Tibial nerve (tissue), 4 donors: ENCODE measurements at regions not wholly inside any gene's neighbourhood (a gene's known extent, or its start where the extent isn't known, plus 50 kb on each side); places are given as distances from the start of the nearest gene placed in this dataset.

Experiments
- DNase-seq, 2 donors: peaks; one replicate each; pipeline ENCODE4 v3.0.0-alpha.2; 2019; ENCODE audit warnings: low spot score in 2 of 2
- H3K27ac ChIP-seq, 4 donors: fragments of 200-600 bp; sonication (generic) in 3 of 4; one replicate each; pipeline ENCODE4 v1.5.1; 2017 to 2019; ENCODE audit warnings: mild to moderate bottlenecking in 1 of 4
- H3K27me3 ChIP-seq, 2 donors: fragments of 200-600 bp; sonication (generic) in 1 of 2; one replicate each; pipeline versions ENCODE4 v1.5.1 to v1.6.0; 2017 to 2019
- H3K36me3 ChIP-seq, 3 donors: fragments of 200-600 bp; sonication (generic); one replicate each; pipeline ENCODE4 v1.5.1; 2018 to 2019
- H3K4me1 ChIP-seq, 4 donors: fragments of 200-600 bp; sonication (generic) in 3 of 4; one replicate each; pipeline ENCODE4 v1.5.1; 2017 to 2019
- H3K4me3 ChIP-seq, 4 donors: fragments of 200-600 bp; sonication (generic) in 3 of 4; one replicate each; pipeline ENCODE4 v1.5.1; 2017 to 2019; ENCODE audit warnings: mild to moderate bottlenecking in 1 of 4, moderate library complexity in 1 of 4
- H3K9me3 ChIP-seq, 4 donors: fragments of 200-600 bp; sonication (generic) in 3 of 4; one replicate each; pipeline ENCODE4 v1.5.1; 2017 to 2019
- CTCF ChIP-seq, 5 experiments: fragments of 200-600 bp in 3 of 5; fragments of 450-650 bp in 2 of 5; sonication (generic) in 3 of 5; IDR thresholded peaks; one replicate each; pipeline ENCODE4 v1.5.1; 2016 to 2019; ENCODE audit warnings: antibody characterized with exemption in 5 of 5, mild to moderate bottlenecking in 3 of 5, moderate library complexity in 2 of 5
- EP300 ChIP-seq, 2 donors: sonication (generic); formaldehyde crosslinking; IDR thresholded peaks; one replicate each; pipeline ENCODE4 v1.6.1; 2017; ENCODE audit warnings: antibody characterized with exemption in 2 of 2, mild to moderate bottlenecking in 1 of 2
- POLR2A ChIP-seq, 2 donors: fragments of 450-650 bp; IDR thresholded peaks; one replicate each; pipeline ENCODE4 v1.6.1; 2017; ENCODE audit warnings: antibody characterized with exemption in 2 of 2, mild to moderate bottlenecking in 2 of 2, moderate library complexity in 2 of 2
- WGBS, 2 donors: methylation state at CpG; one replicate each; pipeline ENCODE4 v1.1.5; 2018; 5-methylcytosine and 5-hydroxymethylcytosine counted together

DNA sequence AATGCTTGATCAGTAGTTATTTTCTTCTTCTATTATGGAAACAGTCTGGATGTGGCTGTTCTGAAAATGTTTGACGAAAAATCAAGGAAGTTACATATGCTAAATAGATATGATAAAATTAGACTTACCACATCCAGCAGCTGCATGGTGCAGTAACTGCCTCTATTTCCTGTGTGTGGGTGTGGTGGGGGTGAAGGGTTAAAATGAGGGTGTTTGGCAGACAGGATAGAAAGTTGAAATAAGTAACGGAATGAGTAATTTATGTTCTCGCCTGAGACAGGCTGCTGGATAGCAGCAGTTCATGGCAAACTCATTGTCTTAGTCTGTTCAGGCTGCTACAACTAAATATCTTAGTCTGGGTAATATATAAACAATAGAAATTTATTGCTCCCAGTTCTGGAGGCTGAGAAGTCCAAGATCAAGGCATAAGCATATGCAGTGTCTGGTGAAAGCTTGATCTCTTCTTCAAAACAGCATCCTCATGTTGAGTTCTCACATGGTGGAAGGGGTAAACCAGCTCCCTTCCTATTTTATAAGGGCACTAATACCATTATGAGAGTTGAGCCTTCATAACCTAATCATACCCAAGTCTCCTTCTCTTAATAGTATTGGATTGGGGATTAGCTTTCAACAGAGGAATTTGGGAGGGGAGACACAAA is 1248.9 kb downstream of the SLITRK5 start:
- Histone ChIP-seq H3K9me3 (peaks cover 0 to 8% (median 2%) of the 10 kb centered on the region in 4 donors), H3K36me3 (no peaks in the 10 kb centered on the region), H3K4me1 (no peaks in the 10 kb centered on the region), H3K4me3 (no peak overlapping the region), H3K27ac (no peak overlapping the region), H3K27me3 (no peaks in the 10 kb centered on the region)
- WGBS, 2 donors: 48 to 68% methylated on average over 3 of the region's 3 CpGs
- no peak for TF ChIP-seq CTCF (IDR thresholded peaks at IDR 0.05)
- TF ChIP-seq EP300 (IDR thresholded peaks at IDR 0.05): no peak
- no peak for TF ChIP-seq POLR2A (IDR thresholded peaks at IDR 0.05)
- no peak for DNase-seq

- TF ChIP-seq POLR2A (IDR thresholded peaks at IDR 0.05) (no peak), CTCF (IDR thresholded peaks at IDR 0.05) (no peak), EP300 (IDR thresholded peaks at IDR 0.05) (no peak)
- Histone ChIP-seq H3K36me3 (no peaks in the 10 kb centered on the region), H3K9me3 (peaks cover 0 to 16% (median 0%) of the 10 kb centered on the region in 4 donors), H3K27me3 (no peaks in the 10 kb centered on the region), H3K4me3 (no peak overlapping the region), H3K27ac (no peak overlapping the region), H3K4me1 (peaks cover 0 to 4% (median 0%) of the 10 kb centered on the region in 4 donors)
- 90 to 92% methylated on average over 3 of the region's 3 CpGs for WGBS, 2 donors
- no peak for DNase-seq
Observed at GRCh38 chr13:88925954-88926353, 1254.8 kb downstream of the SLITRK5 start.

- WGBS, 2 donors: 85 to 91% methylated on average over 5 of the region's 5 CpGs
- TF ChIP-seq POLR2A (IDR thresholded peaks at IDR 0.05): no peak
- no peak for TF ChIP-seq CTCF (IDR thresholded peaks at IDR 0.05)
- no peaks in the 10 kb centered on the region for H3K36me3 ChIP-seq
Observed at GRCh38 chr13:88926890-88927502, 1255.8 kb downstream of the SLITRK5 start.

GRCh38 chr13:88932950-88933349 is 1261.8 kb downstream of the SLITRK5 start:
- Histone ChIP-seq H3K27me3 (no peaks in the 10 kb centered on the region), H3K27ac (no peak overlapping the region), H3K36me3 (no peaks in the 10 kb centered on the region), H3K4me3 (peak overlapping the region in 1 of 4 donors; percentile 2), H3K4me1 (peaks cover 0 to 4% (median 0%) of the 10 kb centered on the region in 4 donors), H3K9me3 (no peaks in the 10 kb centered on the region)
- no peak for TF ChIP-seq POLR2A (IDR thresholded peaks at IDR 0.05)
- TF ChIP-seq EP300 (IDR thresholded peaks at IDR 0.05): no peak
- TF ChIP-seq CTCF (IDR thresholded peaks at IDR 0.05): no peak
- DNase-seq: no peak
- WGBS, 2 donors: 69 to 73% methylated on average over 1 of the region's 1 CpG

More at GRCh38 chr13:88926890-88927502, 1255.8 kb downstream of the SLITRK5 start:
- H3K4me1 ChIP-seq: peaks cover 0 to 4% (median 0%) of the 10 kb centered on the region in 4 donors
- no peaks in the 10 kb centered on the region for H3K27me3 ChIP-seq
- H3K4me3 ChIP-seq: no peak overlapping the region
- H3K27ac ChIP-seq: no peak overlapping the region
- H3K9me3 ChIP-seq: peaks cover 0 to 16% (median 0%) of the 10 kb centered on the region in 4 donors
- DNase-seq: no peak

GRCh38 chr13:88937384-88937783 is 1266.2 kb downstream of the SLITRK5 start:
- Histone ChIP-seq H3K27ac (no peak overlapping the region), H3K27me3 (no peaks in the 10 kb centered on the region), H3K4me3 (no peak overlapping the region), H3K36me3 (no peaks in the 10 kb centered on the region), H3K4me1 (no peaks in the 10 kb centered on the region), H3K9me3 (no peaks in the 10 kb centered on the region)
- no peak for TF ChIP-seq EP300 (IDR thresholded peaks at IDR 0.05)
- no peak for TF ChIP-seq CTCF (IDR thresholded peaks at IDR 0.05)
- no peak for TF ChIP-seq POLR2A (IDR thresholded peaks at IDR 0.05)
- no peak for DNase-seq
- 89 to 92% methylated on average over 3 of the region's 3 CpGs for WGBS, 2 donors
